NCI-H1417 (cell line): ENCODE measurements at regions not wholly inside any gene's neighbourhood (a gene's known extent, or its start where the extent isn't known, plus 50 kb on each side); places are given as distances from the start of the nearest gene placed in this dataset.

Source experiments
- DNase-seq, 3 experiments: peaks; one replicate each; lab custom pipeline; 2025; lab: John Stamatoyannopoulos, UW

DNA sequence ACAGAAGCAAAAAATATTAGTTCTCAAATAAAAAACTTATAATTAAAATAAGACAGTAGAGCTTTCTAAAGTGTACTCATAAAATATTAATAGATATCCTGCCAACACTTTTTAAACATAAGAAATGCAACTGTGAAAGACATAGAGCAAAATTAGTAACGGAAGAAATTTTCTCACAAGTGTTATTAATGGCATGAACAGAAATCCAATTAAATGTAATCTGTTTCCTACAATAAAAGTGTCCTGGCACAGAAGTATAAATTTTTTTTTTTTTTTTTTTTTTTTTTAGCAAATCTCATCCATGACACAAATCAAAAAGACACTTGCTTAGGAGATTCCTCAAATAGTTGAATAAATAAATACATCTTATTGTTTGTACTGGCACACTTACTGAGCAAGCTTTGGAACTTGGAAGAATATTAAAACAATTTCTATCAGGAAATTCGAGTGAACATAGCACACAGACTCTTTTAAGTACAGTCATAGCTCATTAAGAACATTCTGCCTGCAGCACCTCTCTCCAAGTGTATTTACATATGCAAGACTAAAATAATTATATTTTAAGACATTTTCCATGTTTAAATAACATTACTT lies 227.2 kb upstream of the ROBO2 start:
- no peak for DNase-seq

DNA sequence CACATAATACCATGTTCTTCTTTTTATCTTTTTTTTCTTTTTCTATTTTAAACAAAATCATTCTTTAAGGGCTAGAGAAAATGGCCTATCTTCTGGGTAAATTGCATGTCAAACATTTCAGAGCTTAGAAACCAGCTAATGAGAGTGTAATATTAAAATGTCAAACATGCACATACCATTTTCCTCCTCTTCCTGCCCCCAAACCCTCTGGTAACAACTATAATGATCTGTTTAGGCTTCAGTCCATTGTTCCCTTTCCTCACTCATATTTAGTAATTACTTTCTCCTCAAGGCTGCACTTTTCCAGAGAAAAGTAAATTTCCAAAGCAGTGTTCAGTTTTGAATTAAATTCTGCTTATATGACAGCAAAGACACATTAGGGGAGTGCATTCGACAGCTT lies 224.3 kb upstream of the ROBO2 start:
- DNase-seq = peak in 1 of 3 experiments; percentile 40

DNA sequence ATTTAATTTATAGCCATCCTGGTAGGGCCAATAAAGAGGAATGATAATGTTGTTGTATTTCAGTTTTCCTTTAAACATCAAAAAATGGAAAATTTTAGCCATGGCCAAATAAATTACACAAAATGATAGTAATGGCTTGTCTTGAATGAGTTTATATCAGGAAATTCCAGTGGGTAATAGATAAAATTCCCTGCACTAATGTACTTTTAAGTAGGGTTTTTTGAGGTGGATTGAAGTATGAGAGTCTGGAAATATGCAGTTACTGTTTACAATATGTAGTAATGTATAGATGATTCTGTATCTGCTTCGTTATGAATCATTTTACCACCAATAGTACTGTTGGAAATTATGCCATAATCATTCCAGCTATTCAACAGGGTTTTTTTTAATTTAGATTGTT lies 219.4 kb upstream of the ROBO2 start:
- DNase-seq = no peak

DNA sequence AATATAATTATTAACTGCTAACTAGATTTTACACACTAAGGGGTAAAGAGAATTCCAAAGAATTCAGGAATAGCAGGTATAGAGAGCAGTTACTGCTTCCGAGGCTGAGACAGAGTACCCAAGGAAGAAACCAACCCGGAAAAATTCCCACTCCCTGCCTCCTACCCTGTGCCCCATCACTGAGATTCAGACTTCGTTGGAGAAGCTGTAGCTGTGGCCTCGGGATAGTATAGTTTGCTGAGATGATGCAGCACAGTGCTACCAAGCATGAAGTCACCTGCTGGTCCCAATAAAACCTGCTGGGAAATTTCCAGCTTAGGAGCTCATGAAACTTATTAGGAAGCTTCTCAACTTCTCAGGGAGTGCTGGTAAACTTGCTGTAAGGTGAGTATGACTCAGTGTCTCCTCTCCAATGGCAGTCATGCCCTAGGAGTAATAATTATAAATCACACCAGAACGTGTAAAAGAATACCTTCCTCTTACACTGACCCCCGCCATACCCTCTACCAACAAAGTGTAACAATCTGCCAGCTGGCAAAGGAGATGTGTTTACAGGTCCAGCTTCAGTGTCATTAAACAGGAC lies 215.2 kb upstream of the ROBO2 start:
- DNase-seq = no peak

DNA sequence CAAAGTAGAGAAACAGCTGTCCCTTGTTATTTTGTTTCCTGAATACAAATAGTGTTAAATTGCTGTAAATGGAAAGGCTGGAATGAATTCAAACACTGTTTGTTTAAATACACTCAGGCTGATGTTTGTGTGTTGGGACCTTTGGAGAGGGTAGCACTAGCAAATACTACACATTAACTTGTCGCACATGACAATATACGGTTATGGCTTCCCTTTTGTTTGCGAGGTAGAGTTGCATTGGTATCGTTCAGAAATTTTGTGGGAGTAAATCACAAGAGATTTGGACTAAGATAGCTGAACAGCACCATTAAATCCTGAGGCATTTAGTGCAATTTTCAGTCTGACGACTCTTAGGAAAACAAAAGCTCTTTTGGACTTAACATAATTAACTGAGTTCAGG lies 213.0 kb upstream of the ROBO2 start:
- peak in 1 of 3 experiments; percentile 6 for DNase-seq

- DNase-seq = no peak
Measured at GRCh38 chr3:76827701-76828226, 212.1 kb upstream of the ROBO2 start.

DNA sequence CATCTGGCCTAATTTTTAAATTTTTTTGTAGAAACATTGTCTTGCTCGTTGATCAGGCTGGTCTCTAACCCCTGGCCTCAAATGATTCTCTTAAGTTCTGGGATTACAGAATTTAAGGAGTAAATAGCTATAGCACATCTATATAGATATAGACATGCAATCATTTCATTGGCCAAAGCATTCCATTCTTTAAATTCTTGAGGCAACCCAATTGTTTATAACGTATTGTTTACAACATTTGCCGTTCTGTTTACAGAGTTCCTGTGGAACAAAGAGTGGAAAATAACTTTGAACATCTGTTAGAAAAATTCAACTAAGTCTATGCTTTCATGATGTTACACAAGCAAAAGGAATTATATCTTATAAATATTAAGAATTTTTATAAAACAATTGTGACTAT lies 205.2 kb upstream of the ROBO2 start:
- no peak for DNase-seq

DNA sequence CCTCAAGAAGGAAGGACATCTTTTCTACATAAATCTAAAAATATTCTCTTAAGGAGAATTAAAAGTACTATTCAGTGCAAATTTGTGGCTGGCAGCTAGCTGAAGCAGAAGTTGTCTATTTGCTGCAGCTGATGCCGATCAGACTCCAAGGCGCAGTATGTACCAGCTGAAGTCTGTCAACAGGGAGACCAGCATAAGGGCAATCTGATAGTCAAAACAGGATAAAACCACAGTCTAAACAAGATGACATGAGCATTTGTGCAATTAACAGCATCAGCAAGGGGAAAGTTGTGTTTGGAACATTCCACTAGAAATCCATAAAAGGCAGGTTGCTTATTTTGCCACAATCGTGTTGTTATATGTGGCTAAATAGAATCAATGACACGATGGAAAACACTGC lies 198.2 kb upstream of the ROBO2 start:
- DNase-seq = no peak

DNA sequence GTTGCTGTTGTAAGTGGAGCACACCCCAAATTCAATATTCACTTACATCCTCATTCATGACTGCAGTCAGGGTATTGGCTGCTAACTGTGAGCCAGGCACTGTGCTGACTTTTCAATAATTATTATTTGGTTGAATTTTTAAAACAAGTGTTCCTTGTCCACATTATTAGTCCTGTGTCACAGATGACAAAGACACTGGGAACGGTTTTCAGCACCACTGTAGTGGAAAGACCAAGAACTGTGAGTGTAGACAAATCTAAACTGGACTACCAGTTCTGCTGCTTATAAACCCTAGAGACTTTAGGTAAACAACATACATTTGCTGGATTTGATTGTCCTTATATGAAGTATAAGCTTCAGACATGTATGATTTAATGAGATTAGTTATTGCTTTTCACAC lies 197.7 kb upstream of the ROBO2 start:
- DNase-seq = no peak

GRCh38 chr3:76855451-76855850 lies 184.4 kb upstream of the ROBO2 start:
- no peak for DNase-seq

DNA sequence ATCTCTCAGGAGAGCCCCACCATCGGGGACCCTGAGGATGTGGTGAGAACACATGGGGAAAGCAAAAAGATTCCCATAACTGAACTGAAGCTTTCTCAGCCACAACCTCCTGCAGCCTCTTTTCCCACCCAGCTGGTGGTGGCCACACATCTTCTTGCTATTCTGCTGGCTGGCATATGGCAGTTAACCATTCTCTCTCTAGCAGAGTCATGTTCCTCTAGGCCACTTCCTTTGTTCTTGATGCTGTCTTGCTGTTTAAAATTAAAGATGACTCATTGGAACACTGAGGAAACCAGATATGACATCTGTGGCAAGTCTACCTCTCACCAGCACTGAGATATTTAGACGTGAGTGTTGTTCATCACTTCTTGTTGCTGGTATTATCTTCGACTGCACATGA lies 180.3 kb upstream of the ROBO2 start:
- DNase-seq = no peak

DNA sequence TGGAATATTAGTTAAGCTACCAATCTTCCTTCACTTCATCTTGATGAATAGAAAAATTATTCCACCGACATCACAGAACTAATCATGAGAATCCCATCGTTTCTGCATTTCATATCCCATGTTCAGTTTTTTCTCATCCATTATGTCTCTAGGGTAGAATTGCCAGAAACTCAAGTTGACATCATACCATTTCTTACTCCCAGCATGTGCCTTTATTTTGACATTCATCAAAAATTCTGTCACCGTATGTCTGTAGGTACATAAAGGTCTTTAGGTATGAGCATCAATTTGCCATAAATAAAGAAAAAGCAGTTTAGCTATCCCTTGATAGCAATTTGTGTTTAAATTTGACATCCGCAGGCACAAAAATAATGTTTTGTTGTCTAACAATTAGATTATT lies 175.5 kb upstream of the ROBO2 start:
- no peak for DNase-seq

- DNase-seq = peak in 1 of 3 experiments; percentile 73
Measured at GRCh38 chr3:76866729-76867408, 173.0 kb upstream of the ROBO2 start.

- no peak for DNase-seq
Measured at GRCh38 chr3:76869726-76870384, 170.0 kb upstream of the ROBO2 start.

- peak in 1 of 3 experiments; percentile 16 for DNase-seq
Measured at GRCh38 chr3:76871655-76872054, 168.2 kb upstream of the ROBO2 start.

DNA sequence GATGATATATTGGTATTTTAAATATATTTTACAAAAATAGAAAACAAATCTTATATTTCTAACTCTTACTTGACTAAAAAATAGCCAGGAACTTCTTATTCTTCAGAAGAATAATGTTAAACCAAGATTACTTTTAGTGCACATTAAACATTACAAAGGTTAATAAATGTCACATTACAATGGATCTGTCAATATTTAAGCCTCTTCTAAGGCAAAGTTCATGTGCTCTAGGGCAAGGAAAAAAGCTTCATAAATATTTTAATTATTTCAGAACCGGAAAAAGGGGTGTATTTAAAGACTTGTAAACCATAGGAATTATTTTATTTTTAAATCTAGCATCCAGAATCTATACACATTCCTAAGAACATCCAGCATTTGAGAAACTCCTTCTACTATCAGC lies 166.9 kb upstream of the ROBO2 start:
- DNase-seq = no peak

GRCh38 chr3:76873532-76874242 lies 166.2 kb upstream of the ROBO2 start:
- no peak for DNase-seq

GRCh38 chr3:76879959-76880358 lies 159.9 kb upstream of the ROBO2 start:
- peak in 1 of 3 experiments; percentile 2 for DNase-seq

DNA sequence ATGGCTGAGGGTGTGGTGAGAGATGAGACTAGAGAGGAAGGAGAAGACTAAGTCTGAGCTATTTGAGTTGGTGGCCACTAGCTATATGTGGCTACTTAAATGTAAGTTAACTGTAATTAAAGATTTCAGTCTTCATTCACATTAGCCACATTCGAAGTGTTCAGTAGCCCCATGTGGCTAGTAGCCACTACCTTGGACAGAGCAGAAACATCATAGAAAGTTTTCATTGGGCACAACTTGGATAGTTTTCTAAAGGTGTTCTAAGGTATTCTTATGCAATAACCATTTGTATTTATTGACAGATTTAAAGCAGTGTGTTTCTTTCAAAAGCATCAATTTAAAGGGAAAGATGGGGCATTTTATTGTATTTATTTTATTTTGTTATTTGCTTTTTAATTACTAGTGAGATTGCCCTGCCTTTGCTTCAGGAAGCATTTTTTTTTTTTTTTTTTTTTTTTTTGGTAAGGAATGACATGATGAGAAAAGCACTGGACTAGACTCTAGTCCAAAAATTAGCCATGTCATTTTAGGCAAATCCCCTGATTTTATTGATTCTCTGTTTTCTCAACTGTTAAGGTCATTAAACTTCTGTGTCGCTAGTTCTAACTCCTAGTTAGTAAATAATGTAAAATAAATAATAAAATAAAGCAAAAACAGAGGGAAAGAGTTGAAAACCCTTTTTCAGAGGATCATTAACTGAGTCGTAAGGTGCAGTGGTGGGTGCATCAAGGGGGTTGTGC lies 153.0 kb upstream of the ROBO2 start:
- no peak for DNase-seq

DNA sequence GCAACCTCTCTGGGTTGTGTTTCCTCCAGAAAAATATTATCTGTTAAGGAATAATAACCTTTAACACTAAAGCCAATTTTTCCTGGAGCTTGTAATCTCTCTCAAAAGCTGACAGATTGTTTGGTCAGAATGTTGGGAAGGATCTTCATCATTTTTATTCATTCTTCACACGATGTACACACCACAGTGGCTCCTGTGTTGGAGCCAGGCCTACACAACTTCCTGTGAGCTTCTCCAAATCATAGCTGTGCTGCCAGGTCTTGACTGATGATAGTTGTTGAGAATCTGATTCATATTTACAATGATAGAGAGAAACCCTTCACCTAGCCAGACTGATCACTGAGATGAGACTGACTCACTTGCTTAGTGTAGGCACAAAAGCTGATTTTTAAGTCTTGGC lies 151.0 kb upstream of the ROBO2 start:
- DNase-seq = no peak

DNA sequence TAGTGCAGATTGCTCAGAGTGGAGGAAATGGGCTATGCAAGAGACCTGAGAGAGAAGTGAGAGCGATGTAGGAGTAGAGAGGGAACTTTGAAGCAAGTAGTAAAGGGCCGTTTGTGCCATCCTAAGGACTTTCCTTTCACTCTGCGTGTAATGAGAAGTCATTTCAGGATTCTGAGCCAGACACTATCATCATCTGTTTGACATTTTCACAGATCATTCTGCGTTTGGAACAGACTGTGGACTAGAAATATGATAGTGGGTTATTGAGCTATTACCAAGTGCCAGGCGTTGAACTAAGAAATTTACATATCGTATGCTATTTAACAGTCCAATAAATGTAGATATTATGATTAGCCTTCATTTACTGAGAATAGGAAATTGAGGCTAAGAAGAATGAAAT lies 150.0 kb upstream of the ROBO2 start:
- DNase-seq = no peak

- DNase-seq = no peak
Measured at GRCh38 chr3:76897076-76897475, 142.8 kb upstream of the ROBO2 start.
